ENCODE measurements at regions not wholly inside any gene's neighbourhood (a gene's known extent, or its start where the extent isn't known, plus 50 kb on each side); places are given as distances from the start of the nearest gene placed in this dataset.

- no peak for FAIRE-seq
- no peak for DNase-seq (ENCODE audit: low spot score)
- ChIA-PET CTCF (ENCODE audit: low intra/inter-chr PET ratio, low total read pairs) (no interaction called here), POLR2A (no interaction called here)
- Histone ChIP-seq H3K27me3 (ENCODE audit: control insufficient read depth in 1 of 2, insufficient read depth in 2 of 2, low read length in 2 of 2) (peaks cover 8 to 69% of the 10 kb centered on the region in 2 experiments), H3K4me2 (ENCODE audit: low read depth, low read length) (no peak overlapping the region), H3K9me3 (ENCODE audit: low read length) (no peaks in the 10 kb centered on the region), H2AFZ (ENCODE audit: low read length) (no peak overlapping the region), H3K27ac (ENCODE audit: extremely low read length, insufficient read depth, low read length) (no peak overlapping the region), H3K9ac (ENCODE audit: insufficient read depth, low read depth, low read length) (no peak overlapping the region), H3K36me3 (replicated peaks in 1 of 2; ENCODE audit: control insufficient read depth in 1 of 2, insufficient read depth in 2 of 2, low read length in 2 of 2) (no peaks in the 10 kb centered on the region), H3K4me3 (replicated peaks in 1 of 3; ENCODE audit: insufficient read depth in 1 of 3, low read depth in 2 of 3, low read length in 3 of 3) (no peak overlapping the region), H4K20me1 (ENCODE audit: insufficient read depth, low read length) (0 out of 2 replicates have a peak, but pooled peaks cover 3% of the 10 kb centered on the region), H3K79me2 (ENCODE audit: insufficient read depth, low read length) (no peaks in the 10 kb centered on the region), H3K4me1 (ENCODE audit: insufficient read depth, low read length) (no peaks in the 10 kb centered on the region)
- intact Hi-C loops (cut with micrococcal nuclease; ENCODE audit: unreplicated experiment): no loop called here
- no peak for ATAC-seq
- in situ Hi-C loops (cut with HindIII; ENCODE audit: extremely low pct_ligation_motif_present, low pct_unique_long_range_greater_than_20kb): no loop called here
- TF ChIP-seq IKZF1 (IDR thresholded peaks at IDR 0.05) (no peak), MNT (IDR thresholded peaks at IDR 0.05) (peak; percentile 78)
- 28% methylated on average over 24 of the region's 24 CpGs for WGBS (ENCODE audit: low lambda C conversion rate)
- BruUV-seq (replicated peaks): no TSS peak
These were observed 110.3 kb downstream of the BRD1 start for GRCh38 chr22:49717322-49717919.

- TF ChIP-seq THAP9 (CRISPR knock-in tag; IDR thresholded peaks at IDR 0.05; ENCODE audit: borderline replicate concordance) (no peak), CAMTA2 (CRISPR knock-in tag; IDR thresholded peaks at IDR 0.05; ENCODE audit: borderline replicate concordance) (no peak), HNRNPL (IDR thresholded peaks at IDR 0.05; ENCODE audit: low read depth, low read length) (no peak), ZFP62 (CRISPR knock-in tag; IDR thresholded peaks at IDR 0.05) (no peak), ARID2 (CRISPR knock-in tag; IDR thresholded peaks at IDR 0.05; ENCODE audit: borderline replicate concordance) (no peak), ZNF367 (CRISPR knock-in tag; IDR thresholded peaks at IDR 0.05; ENCODE audit: borderline replicate concordance) (no peak)
- H3K27ac ChIP-seq (ENCODE audit: extremely low read length, insufficient read depth, low read length): no peak overlapping the region
- 14% methylated on average over 8 of the region's 12 CpGs for WGBS (ENCODE audit: low lambda C conversion rate)
- ChIA-PET CTCF (ENCODE audit: low intra/inter-chr PET ratio, low total read pairs) (no interaction called here), POLR2A (no interaction called here)
- no peak overlapping the region for H3K9ac ChIP-seq (ENCODE audit: insufficient read depth, low read depth, low read length)
- intact Hi-C loops (cut with micrococcal nuclease; ENCODE audit: unreplicated experiment): no loop called here
- no peak overlapping the region for H3K4me2 ChIP-seq (ENCODE audit: low read depth, low read length)
- no peaks in the 10 kb centered on the region for H3K79me2 ChIP-seq (ENCODE audit: insufficient read depth, low read length)
- no TSS peak for BruUV-seq (replicated peaks)
- in situ Hi-C loops (cut with HindIII; ENCODE audit: extremely low pct_ligation_motif_present, low pct_unique_long_range_greater_than_20kb): no loop called here
- no peaks in the 10 kb centered on the region for H3K36me3 ChIP-seq (replicated peaks in 1 of 2; ENCODE audit: control insufficient read depth in 1 of 2, insufficient read depth in 2 of 2, low read length in 2 of 2)
- DNase-seq (ENCODE audit: low spot score): no peak
- H3K9me3 ChIP-seq (ENCODE audit: low read length): no peaks in the 10 kb centered on the region
- H3K4me3 ChIP-seq (replicated peaks in 1 of 3; ENCODE audit: insufficient read depth in 1 of 3, low read depth in 2 of 3, low read length in 3 of 3): no peak overlapping the region
- no peak for FAIRE-seq
- H3K4me1 ChIP-seq (ENCODE audit: insufficient read depth, low read length): no peaks in the 10 kb centered on the region
- no peak for ATAC-seq
- H2AFZ ChIP-seq (ENCODE audit: low read length): no peak overlapping the region
- peaks cover 8 to 73% of the 10 kb centered on the region in 2 experiments for H3K27me3 ChIP-seq (ENCODE audit: control insufficient read depth in 1 of 2, insufficient read depth in 2 of 2, low read length in 2 of 2)
- 0 out of 2 replicates have a peak, but pooled peaks cover 8% of the 10 kb centered on the region for H4K20me1 ChIP-seq (ENCODE audit: insufficient read depth, low read length)
These were observed 111.2 kb downstream of the BRD1 start for GRCh38 chr22:49716441-49716840.

Data from HepG2 (cell line).